DND-41 (cell line): ENCODE measurements at regions not wholly inside any gene's neighbourhood (a gene's known extent, or its start where the extent isn't known, plus 50 kb on each side); places are given as distances from the start of the nearest gene placed in this dataset.

Experiments
- CTCF ChIP-seq: IDR thresholded peaks from 2 replicates; pipeline ENCODE4 v1.5.1; 2012; ENCODE audit warnings: borderline replicate concordance, low read length, moderate library complexity, mild to moderate bottlenecking; ENCODE audit not compliant: poor library complexity, severe bottlenecking; ENCODE audit errors: extremely low read depth
- EZH2 ChIP-seq: IDR thresholded peaks from 3 replicates; pipeline ENCODE4 v1.6.1; 2012; ENCODE audit warnings: borderline replicate concordance, low read depth, mild to moderate bottlenecking, moderate library complexity, low read length, inconsistent platforms; ENCODE audit not compliant: severe bottlenecking

GRCh38 chr18:73478191-73478590 is 610.4 kb upstream of the NETO1 start:
- TF ChIP-seq CTCF (no peak), EZH2 (no peak)
